SH-SY5Y (cell line): ENCODE measurements at regions not wholly inside any gene's neighbourhood (a gene's known extent, or its start where the extent isn't known, plus 50 kb on each side); places are given as distances from the start of the nearest gene placed in this dataset.

ENCODE experiments used
- GATA2 ChIP-seq: IDR thresholded peaks from 2 replicates; pipeline ENCODE4 v1.6.1; 2011; ENCODE audit warnings: mild to moderate bottlenecking, low read depth, low read length
- GATA3 ChIP-seq: IDR thresholded peaks from 2 replicates; pipeline ENCODE4 v1.6.1; 2011; ENCODE audit warnings: low read depth, mild to moderate bottlenecking, low read length, moderate library complexity

DNA sequence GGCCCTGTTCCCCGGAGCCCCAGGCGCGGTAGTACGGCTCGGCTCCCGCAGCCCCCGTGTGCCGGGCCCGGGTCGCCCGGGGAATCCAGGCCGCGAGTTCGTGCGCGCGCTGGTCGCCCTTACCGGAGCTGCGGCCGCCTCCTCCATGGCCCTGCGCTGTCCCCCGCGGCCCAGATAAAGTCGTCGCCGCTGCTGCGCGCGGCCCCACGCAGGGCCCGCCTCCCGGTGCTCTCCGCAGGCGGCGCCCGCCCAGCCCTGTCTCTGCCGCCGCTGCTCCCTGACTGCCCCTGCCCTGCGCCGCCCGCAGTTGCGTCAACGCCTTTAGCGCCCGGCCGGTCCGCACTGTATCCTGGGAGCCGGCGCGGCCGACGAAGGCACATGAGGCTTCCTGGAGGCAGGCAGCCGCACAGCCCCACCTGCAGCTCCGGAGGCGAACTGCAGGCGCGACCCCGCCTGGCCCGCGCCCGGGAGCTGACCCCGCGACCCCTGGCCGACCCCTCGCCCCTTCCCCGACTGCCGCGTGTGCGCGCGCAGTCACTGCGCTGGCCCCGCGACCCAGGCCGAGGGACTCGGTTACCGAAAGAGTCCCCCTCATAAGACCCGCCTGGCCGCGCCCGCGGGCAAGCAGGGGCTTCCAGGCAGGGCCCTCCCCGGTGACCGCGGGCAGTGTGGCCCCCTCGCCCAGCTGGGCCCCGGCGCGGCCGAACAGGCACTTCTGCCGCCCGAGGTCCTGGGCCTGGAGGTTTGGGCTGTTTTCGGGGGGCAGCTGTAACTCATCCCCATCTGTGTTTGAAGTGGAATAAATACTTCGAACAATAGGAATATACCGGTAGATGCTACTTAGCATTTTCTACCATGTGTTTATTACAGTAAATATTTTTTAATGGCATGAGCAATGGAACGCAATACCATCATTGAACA, 127.1 kb upstream of the ZNF746 start:
- TF ChIP-seq GATA2: no peak
- TF ChIP-seq GATA3: no peak

DNA sequence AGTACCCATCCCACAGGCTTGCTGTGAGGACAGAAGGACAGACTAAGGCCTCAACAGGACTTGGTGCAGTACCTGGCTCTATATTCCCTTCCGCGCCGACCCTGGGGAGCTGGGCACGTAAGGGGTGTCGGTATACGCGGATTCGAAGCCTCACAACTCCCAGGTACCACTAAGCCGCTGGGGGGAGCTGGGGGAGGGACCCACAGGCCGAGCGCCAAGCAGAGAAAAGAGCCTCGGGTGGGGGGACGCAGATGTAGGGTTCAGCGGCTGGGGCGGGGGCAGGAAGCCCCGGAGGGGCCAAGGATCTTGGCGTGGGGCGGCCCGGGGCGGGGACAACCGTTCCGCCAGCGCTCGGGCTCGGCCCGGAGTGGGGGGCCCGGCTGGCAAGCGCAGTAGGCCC, 126.4 kb upstream of the ZNF746 start:
- TF ChIP-seq GATA2: no peak
- TF ChIP-seq GATA3: no peak

GRCh38 chr7:149622444-149623210, 125.0 kb upstream of the ZNF746 start:
- TF ChIP-seq GATA2: no peak
- no peak for TF ChIP-seq GATA3

DNA sequence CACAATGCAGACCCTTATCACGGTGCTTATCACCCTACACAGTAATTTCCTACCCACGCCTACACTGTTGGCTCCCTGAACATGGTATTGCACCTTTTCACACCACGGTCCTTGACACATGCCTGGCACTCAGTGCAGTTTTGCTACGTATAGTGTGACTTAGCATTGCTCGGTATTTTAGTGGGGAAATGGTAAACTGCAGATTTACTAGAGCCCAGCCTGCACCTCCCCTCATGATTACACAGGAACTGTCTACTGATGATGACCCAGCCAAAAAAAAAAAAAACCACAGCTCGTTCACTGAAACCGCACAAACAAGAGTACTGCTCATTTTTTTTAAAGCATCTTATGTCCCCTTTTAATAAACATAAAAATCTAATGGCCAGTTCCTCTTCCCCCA, 124.2 kb upstream of the ZNF746 start:
- TF ChIP-seq GATA3: no peak

DNA sequence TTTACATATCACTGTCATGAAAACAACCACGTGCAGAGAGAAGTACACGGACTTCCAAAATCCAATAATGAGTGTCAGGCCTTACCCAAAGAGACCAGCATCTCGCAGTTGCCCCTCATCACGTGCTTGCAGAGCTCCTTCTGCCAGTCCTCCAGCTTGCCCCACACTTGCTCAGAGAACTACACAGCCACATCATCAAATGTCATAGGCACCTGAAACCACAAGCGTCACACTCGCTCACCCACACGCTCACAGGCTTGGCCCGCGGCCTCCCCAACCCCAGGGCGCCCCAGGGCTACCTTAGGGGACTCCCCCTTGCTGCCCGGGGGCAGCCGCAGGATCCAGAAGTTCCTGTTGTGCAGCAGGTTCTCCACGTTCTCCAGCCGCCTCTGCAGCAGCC, 123.4 kb upstream of the ZNF746 start:
- TF ChIP-seq GATA3: no peak
- no peak for TF ChIP-seq GATA2

DNA sequence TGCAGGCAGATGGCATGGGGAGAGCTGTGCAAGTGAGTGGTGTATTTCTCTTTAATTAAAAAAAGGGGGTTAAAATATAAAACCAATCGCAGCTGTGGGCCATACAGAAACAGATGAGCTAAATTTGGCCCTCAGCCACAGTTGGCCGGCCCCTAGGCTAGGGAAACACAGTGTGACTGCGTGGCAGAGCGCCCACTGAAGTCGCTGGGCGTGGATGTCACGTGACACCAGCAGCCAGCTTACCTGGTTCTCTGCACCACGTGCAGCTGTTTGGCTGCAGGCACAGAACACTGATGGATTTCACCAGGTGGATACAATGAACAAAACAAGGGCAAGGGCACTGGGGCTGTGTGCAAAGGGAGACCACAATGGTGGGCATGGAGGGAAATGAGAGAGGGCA, 119.3 kb upstream of the ZNF746 start:
- TF ChIP-seq GATA2 (no peak), GATA3 (no peak)

DNA sequence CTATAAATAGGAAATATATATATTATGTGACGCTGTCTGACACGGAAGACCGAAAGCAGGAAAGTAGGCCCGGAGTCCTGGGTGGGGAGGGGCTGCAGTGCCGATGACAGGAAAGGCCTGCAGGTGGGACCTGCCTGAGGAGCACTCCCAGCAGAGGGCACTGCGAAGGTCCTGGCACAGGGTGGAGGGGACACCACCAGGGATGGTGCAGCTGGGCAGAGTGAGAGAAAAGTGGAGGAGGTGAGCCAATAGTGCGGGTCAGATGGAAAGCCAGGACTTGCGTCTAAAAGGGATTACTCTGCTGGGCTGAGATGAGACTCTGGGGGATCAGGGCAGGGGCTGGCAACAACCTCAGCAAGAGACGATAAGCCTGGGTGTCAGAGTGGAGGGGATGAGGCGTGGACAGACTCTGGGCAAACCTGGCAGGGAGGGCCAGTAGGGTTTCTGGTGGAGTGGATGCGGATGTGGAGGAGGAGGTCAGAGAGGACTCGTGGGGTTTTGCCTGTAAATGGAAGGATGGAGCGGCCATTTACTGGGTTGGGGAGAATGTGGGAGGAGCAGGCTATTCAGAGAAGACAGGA, 118.2 kb upstream of the ZNF746 start:
- TF ChIP-seq GATA2: no peak

DNA sequence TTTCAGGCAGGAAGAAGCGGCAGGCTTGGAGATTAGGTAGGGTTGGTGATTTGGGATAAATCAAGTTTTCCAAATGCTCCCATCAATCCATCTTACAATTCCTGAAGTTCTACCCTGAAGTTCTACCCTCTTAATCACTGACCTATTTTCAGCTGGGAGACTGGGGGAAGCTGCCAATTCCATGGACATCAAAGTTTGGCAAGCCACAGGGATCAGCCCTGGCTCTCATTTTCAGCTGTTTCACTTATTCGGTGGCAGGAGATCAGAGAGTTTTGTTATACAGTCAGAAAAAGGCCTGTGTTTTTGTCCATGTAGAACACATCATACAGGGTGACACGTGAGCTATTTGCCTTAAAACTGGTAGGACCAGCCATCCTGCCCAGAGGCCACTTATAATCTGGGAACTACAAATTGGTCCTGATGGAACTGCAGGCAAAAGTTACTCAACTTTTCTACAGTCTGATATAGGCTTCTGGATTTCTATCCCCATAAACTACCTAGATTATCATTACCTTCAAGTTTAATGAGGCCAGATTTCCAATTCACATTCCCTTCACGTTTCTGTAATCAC, 112.9 kb upstream of the ZNF746 start:
- TF ChIP-seq GATA3 (no peak), GATA2 (no peak)

DNA sequence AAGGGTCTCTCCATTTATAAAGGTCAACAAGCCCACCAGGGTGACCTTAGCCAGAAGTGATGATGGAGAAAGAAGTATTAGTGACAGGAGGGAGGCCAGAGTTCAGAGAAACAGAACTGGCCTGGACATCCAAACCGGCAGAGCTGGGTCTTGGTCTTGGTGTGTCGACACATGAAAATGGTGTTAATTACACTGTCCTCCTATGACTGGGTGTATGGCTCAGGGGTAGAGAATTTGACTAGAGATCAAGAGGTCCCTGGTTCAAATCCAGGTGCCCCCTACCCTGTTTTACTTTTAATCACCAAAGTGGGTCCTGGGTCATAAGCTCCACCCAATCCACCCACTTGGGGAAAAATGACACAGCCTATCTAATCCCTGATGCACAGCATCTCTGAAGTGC, 110.6 kb upstream of the ZNF746 start:
- TF ChIP-seq GATA3 (no peak), GATA2 (no peak)

DNA sequence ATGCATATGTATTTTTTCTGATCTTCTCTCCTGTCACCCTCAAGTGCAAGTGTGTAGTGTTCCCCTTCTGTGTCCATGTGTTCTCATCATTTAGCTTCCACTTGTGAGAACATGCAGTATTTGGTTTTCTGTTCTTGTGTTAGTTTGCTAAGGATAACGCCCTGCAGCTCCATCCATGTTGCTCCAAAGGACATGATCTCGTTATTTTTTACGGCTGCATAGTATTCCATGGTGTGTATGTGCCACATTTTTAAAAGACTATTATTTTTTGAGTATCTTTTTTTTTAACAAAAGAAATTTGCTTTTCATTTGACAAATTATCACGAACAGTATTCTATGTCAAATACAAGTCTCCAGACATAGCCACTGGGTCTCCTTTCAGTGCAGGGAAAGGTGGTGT, 110.1 kb upstream of the ZNF746 start:
- TF ChIP-seq GATA3 (no peak), GATA2 (no peak)

GRCh38 chr7:149606826-149607225, 109.2 kb upstream of the ZNF746 start:
- TF ChIP-seq GATA2 (no peak), GATA3 (no peak)

GRCh38 chr7:149605696-149606095, 108.1 kb upstream of the ZNF746 start:
- no peak for TF ChIP-seq GATA2
- TF ChIP-seq GATA3: no peak

DNA sequence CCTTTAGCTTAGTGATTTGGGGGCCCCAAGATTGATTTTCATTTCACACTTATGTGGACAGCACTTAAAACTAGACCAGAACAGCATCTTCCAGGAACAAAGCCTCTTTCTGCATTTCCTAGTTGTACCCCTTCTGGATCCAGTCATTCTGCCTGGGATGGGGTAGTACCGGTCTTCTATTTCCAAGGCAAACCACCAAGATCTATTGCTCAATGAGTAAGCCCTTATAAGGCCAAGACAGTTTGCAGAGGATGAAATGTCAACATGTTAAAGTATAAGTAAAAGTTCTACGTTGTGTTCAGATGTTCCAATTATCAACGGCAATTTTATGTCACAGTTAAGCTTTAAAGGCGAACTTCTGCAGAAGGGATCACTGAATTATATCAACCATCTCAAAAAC, 106.9 kb upstream of the ZNF746 start:
- no peak for TF ChIP-seq GATA2
- TF ChIP-seq GATA3: no peak

DNA sequence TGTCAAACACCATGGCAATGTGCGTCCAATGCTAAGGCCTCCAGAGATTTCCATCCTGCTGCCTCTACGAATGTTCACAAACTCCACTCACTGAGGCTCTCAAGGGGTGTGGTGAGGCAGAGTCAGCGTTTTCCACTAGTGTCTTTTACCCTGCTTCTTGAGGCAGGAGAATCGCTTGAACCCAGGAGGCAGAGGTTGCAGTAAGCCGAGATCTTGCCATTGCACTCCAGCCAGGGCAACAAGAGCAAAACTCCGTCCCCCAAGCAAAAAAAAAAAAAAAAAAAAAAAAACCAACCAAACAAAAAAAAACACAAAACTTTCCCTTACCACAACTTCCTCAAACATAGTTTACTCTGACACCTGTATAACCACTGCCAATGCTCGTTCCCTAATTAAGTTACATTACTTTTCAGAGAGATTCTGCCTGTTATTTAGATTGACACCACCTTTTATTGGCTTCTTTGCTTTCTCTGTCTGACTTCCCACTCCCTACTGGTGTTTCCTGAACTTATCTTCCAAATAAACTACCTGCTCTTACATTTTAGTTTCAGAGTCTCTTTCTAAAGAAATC, 102.1 kb upstream of the ZNF746 start:
- TF ChIP-seq GATA2 (no peak), GATA3 (no peak)

DNA sequence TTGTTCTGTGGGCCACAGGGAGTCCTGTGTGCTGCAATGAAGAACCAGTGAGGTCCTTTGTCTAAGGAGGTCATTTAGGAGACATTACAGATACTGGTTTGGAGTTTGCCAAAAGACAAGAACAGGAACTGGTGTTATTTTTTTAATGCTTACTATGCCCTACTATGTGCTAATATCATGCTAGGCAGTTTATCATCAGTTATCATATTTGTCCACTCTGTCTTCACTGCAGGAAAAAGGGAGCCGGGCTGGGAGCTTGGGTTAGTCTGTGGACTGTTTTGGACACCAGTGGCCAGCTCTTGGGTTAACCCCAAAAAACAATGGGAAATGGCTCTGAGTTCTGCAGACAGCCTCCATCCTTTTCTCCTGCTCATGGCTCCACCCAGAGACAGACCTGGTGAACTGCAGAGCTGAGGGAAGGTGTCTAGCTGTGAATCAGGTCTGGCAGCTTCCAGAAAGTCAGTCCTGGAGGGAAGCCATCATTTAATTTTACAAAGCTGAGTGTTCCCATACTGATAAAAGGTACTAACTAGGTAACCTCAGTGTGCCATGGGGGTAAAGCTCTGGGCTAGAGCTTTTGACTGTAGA, 101.2 kb upstream of the ZNF746 start:
- no peak for TF ChIP-seq GATA2
- TF ChIP-seq GATA3: no peak
